ENCODE measurements at regions not wholly inside any gene's neighbourhood (a gene's known extent, or its start where the extent isn't known, plus 50 kb on each side); places are given as distances from the start of the nearest gene placed in this dataset.
"Not testable (repeated sequence)": the region's sequence is repeated elsewhere in the genome, so short reads cannot be mapped to it uniquely, and the experiment has no call there.

DNA sequence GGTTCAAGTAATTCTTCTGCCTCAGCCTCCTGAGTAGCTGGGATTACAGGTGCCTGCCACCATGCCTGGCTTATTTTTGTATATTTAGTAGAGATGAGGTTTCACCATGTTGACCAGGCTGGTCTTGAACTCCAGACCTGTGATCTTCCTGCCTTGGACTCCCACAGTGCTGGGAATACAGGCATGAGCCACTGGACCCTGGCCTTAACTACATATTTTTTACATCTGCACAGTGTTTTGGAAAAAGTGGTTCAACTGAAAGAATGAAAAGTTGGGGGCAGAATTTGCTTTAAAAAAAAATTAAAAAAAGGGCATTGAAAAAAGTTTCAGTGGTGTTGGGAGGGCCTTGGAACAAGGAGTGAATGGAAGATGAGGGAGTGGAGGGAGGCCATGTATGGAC, 88.9 kb upstream of the TPTE start:
- TF ChIP-seq, protein P1, sequence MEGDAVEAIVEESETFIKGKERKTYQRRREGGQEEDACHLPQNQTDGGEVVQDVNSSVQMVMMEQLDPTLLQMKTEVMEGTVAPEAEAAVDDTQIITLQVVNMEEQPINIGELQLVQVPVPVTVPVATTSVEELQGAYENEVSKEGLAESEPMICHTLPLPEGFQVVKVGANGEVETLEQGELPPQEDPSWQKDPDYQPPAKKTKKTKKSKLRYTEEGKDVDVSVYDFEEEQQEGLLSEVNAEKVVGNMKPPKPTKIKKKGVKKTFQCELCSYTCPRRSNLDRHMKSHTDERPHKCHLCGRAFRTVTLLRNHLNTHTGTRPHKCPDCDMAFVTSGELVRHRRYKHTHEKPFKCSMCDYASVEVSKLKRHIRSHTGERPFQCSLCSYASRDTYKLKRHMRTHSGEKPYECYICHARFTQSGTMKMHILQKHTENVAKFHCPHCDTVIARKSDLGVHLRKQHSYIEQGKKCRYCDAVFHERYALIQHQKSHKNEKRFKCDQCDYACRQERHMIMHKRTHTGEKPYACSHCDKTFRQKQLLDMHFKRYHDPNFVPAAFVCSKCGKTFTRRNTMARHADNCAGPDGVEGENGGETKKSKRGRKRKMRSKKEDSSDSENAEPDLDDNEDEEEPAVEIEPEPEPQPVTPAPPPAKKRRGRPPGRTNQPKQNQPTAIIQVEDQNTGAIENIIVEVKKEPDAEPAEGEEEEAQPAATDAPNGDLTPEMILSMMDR (IDR thresholded peaks at IDR 0.05) = not testable (repeated sequence)
- not testable (repeated sequence) for TF ChIP-seq POLR2A (IDR thresholded peaks at IDR 0.05)

All from body of pancreas (tissue), 4 donors.